MM.1S (cell line): ENCODE measurements at regions not wholly inside any gene's neighbourhood (a gene's known extent, or its start where the extent isn't known, plus 50 kb on each side); places are given as distances from the start of the nearest gene placed in this dataset.

ENCODE experiments used
- CTCF ChIP-seq: fragments of 300-600 bp; sonication (generic); IDR thresholded peaks from 2 replicates; pipeline ENCODE4 v1.5.1; 2016; ENCODE audit warnings: antibody characterized with exemption, low read length, mixed read lengths
- EZH2 ChIP-seq: fragments of 300-600 bp; sonication (generic); optimal IDR thresholded peaks from 2 replicates; pipeline ENCODE3; 2017; ENCODE audit warnings: low read depth, mild to moderate bottlenecking, antibody characterized with exemption, low read length, mixed read lengths
- EZH2phosphoT487 ChIP-seq: fragments of 300-600 bp; sonication (generic); IDR thresholded peaks from 2 replicates; pipeline ENCODE4 v1.6.1; 2018; ENCODE audit warnings: antibody characterized with exemption, low read length

DNA sequence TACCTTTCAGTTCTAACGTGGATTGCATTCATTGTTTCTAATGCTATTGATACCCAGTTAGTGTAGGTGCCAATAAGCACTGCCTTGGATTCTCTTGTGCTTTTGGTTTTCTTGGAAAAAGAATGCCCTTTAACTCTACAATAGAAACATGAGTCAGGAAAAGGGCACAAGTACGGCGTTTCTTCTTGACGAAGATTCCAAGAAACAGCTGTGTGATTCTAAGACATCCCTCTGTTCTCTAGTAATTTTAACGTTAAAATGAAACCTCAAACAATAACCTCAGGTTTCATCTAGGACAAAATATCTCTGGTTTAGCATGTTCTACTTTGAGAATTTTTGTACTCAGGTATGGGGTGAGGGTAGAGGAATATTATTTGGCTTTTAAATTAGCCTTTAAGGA lies 540.5 kb upstream of the ATP11B start:
- TF ChIP-seq EZH2phosphoT487 (no peak), CTCF (no peak), EZH2 (no peak)
